T-helper 17 cell (primary cell): ENCODE measurements at regions not wholly inside any gene's neighbourhood (a gene's known extent, or its start where the extent isn't known, plus 50 kb on each side); places are given as distances from the start of the nearest gene placed in this dataset.

Source experiments
- ATAC-seq: fragments of 150-1000 bp; cut with Tn5 transposase; 2 replicates; pipeline ENCODE4 v1.10.0; 2021; ENCODE audit warnings: mild to moderate bottlenecking, moderate library complexity
- DNase-seq, 3 donors: peaks; one replicate each; pipeline versions ENCODE4 v3.0.0 to v3.0.0-alpha.2; 2020 to 2021
- H3K9me3 ChIP-seq: one replicate; pipeline ENCODE4 v1.7.0; 2013; ENCODE audit warnings: low read length, mild to moderate bottlenecking; ENCODE audit not compliant: control insufficient read depth, poor library complexity, severe bottlenecking
- H3K27ac Mint-ChIP-seq: one replicate; pipeline ENCODE4 v1.8.0; 2022; ENCODE audit warnings: mild to moderate bottlenecking, moderate library complexity, mixed read lengths
- H3K27me3 Mint-ChIP-seq: one replicate; pipeline ENCODE4 v1.8.0; 2022; ENCODE audit warnings: mixed read lengths
- H3K36me3 Mint-ChIP-seq: one replicate; pipeline ENCODE4 v1.8.0; 2022; ENCODE audit warnings: low read depth, mixed read lengths
- H3K4me1 Mint-ChIP-seq: one replicate; pipeline ENCODE4 v1.8.0; 2022; ENCODE audit warnings: mild to moderate bottlenecking, mixed read lengths
- H3K4me3 Mint-ChIP-seq: one replicate; pipeline ENCODE4 v1.8.0; 2022; ENCODE audit warnings: mild to moderate bottlenecking, moderate library complexity, mixed read lengths

GRCh38 chr3:170741756-170742529 is 128.1 kb downstream of the RPL22L1 start:
- no peaks in the 10 kb centered on the region for H3K36me3 Mint-ChIP-seq
- no peak for ATAC-seq

GRCh38 chr3:170740726-170741591 is 129.0 kb downstream of the RPL22L1 start:
- H3K27me3 Mint-ChIP-seq: peaks cover 19% of the 10 kb centered on the region
- no peak overlapping the region for H3K4me3 Mint-ChIP-seq
- H3K36me3 Mint-ChIP-seq: no peaks in the 10 kb centered on the region
- H3K27ac Mint-ChIP-seq: no peak overlapping the region
- H3K9me3 ChIP-seq: no peaks in the 10 kb centered on the region
- ATAC-seq: no peak
- DNase-seq: no peak
- H3K4me1 Mint-ChIP-seq: peaks cover 4% of the 10 kb centered on the region

More at GRCh38 chr3:170741756-170742529, 128.1 kb downstream of the RPL22L1 start:
- H3K4me1 Mint-ChIP-seq: peaks cover 4% of the 10 kb centered on the region
- no peak overlapping the region for H3K4me3 Mint-ChIP-seq
- no peak for DNase-seq
- H3K27ac Mint-ChIP-seq: no peak overlapping the region
- H3K27me3 Mint-ChIP-seq: peaks cover 19% of the 10 kb centered on the region
- H3K9me3 ChIP-seq: no peaks in the 10 kb centered on the region

- no peak for ATAC-seq
- Mint-ChIP-seq H3K4me3 (no peak overlapping the region), H3K27me3 (peaks cover 21% of the 10 kb centered on the region), H3K27ac (no peak overlapping the region), H3K36me3 (no peaks in the 10 kb centered on the region), H3K4me1 (peaks cover 4% of the 10 kb centered on the region)
- H3K9me3 ChIP-seq: no peaks in the 10 kb centered on the region
- no peak for DNase-seq
Observed at GRCh38 chr3:170740285-170740684, 129.7 kb downstream of the RPL22L1 start.

GRCh38 chr3:170739410-170739809 is 130.6 kb downstream of the RPL22L1 start:
- Mint-ChIP-seq H3K27ac (no peak overlapping the region), H3K4me1 (peaks cover 4% of the 10 kb centered on the region), H3K27me3 (peaks cover 30% of the 10 kb centered on the region), H3K4me3 (no peak overlapping the region), H3K36me3 (no peaks in the 10 kb centered on the region)
- DNase-seq: no peak
- no peaks in the 10 kb centered on the region for H3K9me3 ChIP-seq
- no peak for ATAC-seq

- ATAC-seq: no peak
- Mint-ChIP-seq H3K36me3 (no peaks in the 10 kb centered on the region), H3K4me1 (peaks cover 4% of the 10 kb centered on the region), H3K27ac (no peak overlapping the region), H3K4me3 (no peak overlapping the region), H3K27me3 (peaks cover 36% of the 10 kb centered on the region)
- DNase-seq: no peak
- no peaks in the 10 kb centered on the region for H3K9me3 ChIP-seq
Observed at GRCh38 chr3:170738766-170739165, 131.2 kb downstream of the RPL22L1 start.

- no peaks in the 10 kb centered on the region for H3K9me3 ChIP-seq
- peaks cover 38% of the 10 kb centered on the region for H3K27me3 Mint-ChIP-seq
- no peak overlapping the region for H3K4me3 Mint-ChIP-seq
- no peak for ATAC-seq
- no peak overlapping the region for H3K27ac Mint-ChIP-seq
- peaks cover 4% of the 10 kb centered on the region for H3K4me1 Mint-ChIP-seq
- no peak for DNase-seq
- no peaks in the 10 kb centered on the region for H3K36me3 Mint-ChIP-seq
Observed at GRCh38 chr3:170737498-170738162, 132.4 kb downstream of the RPL22L1 start.

GRCh38 chr3:170735821-170736220 is 134.2 kb downstream of the RPL22L1 start:
- H3K9me3 ChIP-seq: no peaks in the 10 kb centered on the region
- no peak overlapping the region for H3K4me3 Mint-ChIP-seq
- no peak overlapping the region for H3K27ac Mint-ChIP-seq
- peaks cover 3% of the 10 kb centered on the region for H3K4me1 Mint-ChIP-seq
- ATAC-seq: no peak
- H3K36me3 Mint-ChIP-seq: no peaks in the 10 kb centered on the region
- peaks cover 37% of the 10 kb centered on the region for H3K27me3 Mint-ChIP-seq
- DNase-seq: no peak

GRCh38 chr3:170734735-170735065 is 135.3 kb downstream of the RPL22L1 start:
- DNase-seq (no peak), ATAC-seq (no peak)
- Mint-ChIP-seq H3K36me3 (no peaks in the 10 kb centered on the region), H3K4me3 (no peak overlapping the region), H3K27me3 (peaks cover 26% of the 10 kb centered on the region), H3K4me1 (no peaks in the 10 kb centered on the region), H3K27ac (no peak overlapping the region)
- H3K9me3 ChIP-seq: no peaks in the 10 kb centered on the region

GRCh38 chr3:170734043-170734734 is 135.8 kb downstream of the RPL22L1 start:
- Mint-ChIP-seq H3K27me3 (peaks cover 21% of the 10 kb centered on the region), H3K4me3 (no peak overlapping the region), H3K36me3 (no peaks in the 10 kb centered on the region), H3K27ac (no peak overlapping the region), H3K4me1 (no peaks in the 10 kb centered on the region)
- no peak for ATAC-seq
- no peak for DNase-seq
- no peaks in the 10 kb centered on the region for H3K9me3 ChIP-seq

GRCh38 chr3:170732660-170733245 is 137.2 kb downstream of the RPL22L1 start:
- no peak for DNase-seq
- H3K36me3 Mint-ChIP-seq: no peaks in the 10 kb centered on the region
- H3K27ac Mint-ChIP-seq: no peak overlapping the region
- no peak overlapping the region for H3K4me3 Mint-ChIP-seq
- H3K4me1 Mint-ChIP-seq: no peaks in the 10 kb centered on the region
- no peak for ATAC-seq
- H3K27me3 Mint-ChIP-seq: peaks cover 19% of the 10 kb centered on the region
- no peaks in the 10 kb centered on the region for H3K9me3 ChIP-seq

GRCh38 chr3:170731281-170731680 is 138.7 kb downstream of the RPL22L1 start:
- H3K27me3 Mint-ChIP-seq: peaks cover 19% of the 10 kb centered on the region
- no peaks in the 10 kb centered on the region for H3K4me1 Mint-ChIP-seq

GRCh38 chr3:170730071-170730812 is 139.8 kb downstream of the RPL22L1 start:
- H3K9me3 ChIP-seq: no peaks in the 10 kb centered on the region
- no peak for ATAC-seq
- H3K27me3 Mint-ChIP-seq: peaks cover 17% of the 10 kb centered on the region
- no peak for DNase-seq
- no peaks in the 10 kb centered on the region for H3K4me1 Mint-ChIP-seq
- no peak overlapping the region for H3K27ac Mint-ChIP-seq
- no peak overlapping the region for H3K4me3 Mint-ChIP-seq
- H3K36me3 Mint-ChIP-seq: no peaks in the 10 kb centered on the region

More at GRCh38 chr3:170731281-170731680, 138.7 kb downstream of the RPL22L1 start:
- ATAC-seq: no peak
- Mint-ChIP-seq H3K4me3 (no peak overlapping the region), H3K36me3 (no peaks in the 10 kb centered on the region), H3K27ac (no peak overlapping the region)
- no peak for DNase-seq
- no peaks in the 10 kb centered on the region for H3K9me3 ChIP-seq
